CD4-positive, alpha-beta T cell (primary cell): ENCODE measurements at regions not wholly inside any gene's neighbourhood (a gene's known extent, or its start where the extent isn't known, plus 50 kb on each side); places are given as distances from the start of the nearest gene placed in this dataset.

Experiments used
- ATAC-seq: fragments of 200-7000 bp; cut with Tn5 transposase; one replicate; pipeline ENCODE4 v1.10.0; 2022; ENCODE audit warnings: mild to moderate bottlenecking; ENCODE audit not compliant: poor library complexity
- CTCF ChIA-PET: fragments of 350-600 bp; sonication (Branson Sonifier 250); formaldehyde crosslinking; loops from one replicate; lab custom pipeline; 2021; ENCODE audit warnings: antibody characterized with exemption, inconsistent platforms; lab: Charles Lee
- POLR2A ChIA-PET: fragments of 350-600 bp; sonication (Branson Sonifier 250); formaldehyde crosslinking; loops from one replicate; lab custom pipeline; 2021; ENCODE audit warnings: antibody characterized with exemption, inconsistent platforms; lab: Charles Lee
- DNase-seq, 14 experiments: peaks; one replicate each; pipeline ENCODE4 v3.0.0-alpha.2; 2013 to 2020; ENCODE audit warnings: mixed read lengths in 2 of 14
- H3K27ac ChIP-seq, 2 donors: one replicate each; pipeline versions ENCODE4 v1.5.1 to v1.7.0; 2013; ENCODE audit warnings: low read length in 2 of 2, low read depth in 1 of 2, mild to moderate bottlenecking in 1 of 2
- H3K27me3 ChIP-seq, 2 experiments: 1 replicate in 1 of 2; 2 replicates in 1 of 2; pipeline versions ENCODE4 v1.6.1 to v1.7.0; 2013; ENCODE audit warnings: low read length in 2 of 2, control low read depth in 1 of 2, mild to moderate bottlenecking in 1 of 2, moderate library complexity in 1 of 2; ENCODE audit not compliant: insufficient read depth in 2 of 2, control insufficient read depth in 1 of 2
- H3K36me3 ChIP-seq: one replicate; pipeline ENCODE4 v1.6.1; 2013; ENCODE audit warnings: low read length, control low read depth; ENCODE audit not compliant: insufficient read depth
- H3K4me1 ChIP-seq: one replicate; pipeline ENCODE4 v1.6.1; 2013; ENCODE audit warnings: low read length, control low read depth; ENCODE audit not compliant: insufficient read depth
- H3K4me3 ChIP-seq: one replicate; pipeline ENCODE4 v1.5.1; 2013; ENCODE audit warnings: mild to moderate bottlenecking, low read length, moderate library complexity
- H3K9me3 ChIP-seq, 2 experiments: 1 replicate in 1 of 2; 2 replicates in 1 of 2; pipeline versions ENCODE4 v1.6.1 to v1.7.0; 2013; ENCODE audit warnings: low read length in 2 of 2, mild to moderate bottlenecking in 2 of 2, control low read depth in 1 of 2, moderate library complexity in 1 of 2; ENCODE audit not compliant: control insufficient read depth in 1 of 2, insufficient read depth in 1 of 2
- H3K27ac Mint-ChIP-seq: one replicate; pipeline ENCODE4 v1.8.0; 2020; ENCODE audit warnings: mixed read lengths
- H3K27me3 Mint-ChIP-seq: one replicate; pipeline ENCODE4 v1.8.0; 2021; ENCODE audit warnings: mixed read lengths
- H3K36me3 Mint-ChIP-seq: one replicate; pipeline ENCODE4 v1.8.0; 2021; ENCODE audit warnings: low read depth, mixed read lengths
- H3K4me1 Mint-ChIP-seq: one replicate; pipeline ENCODE4 v1.8.0; 2021; ENCODE audit warnings: low read depth, mixed read lengths
- H3K4me3 Mint-ChIP-seq: one replicate; pipeline ENCODE4 v1.8.0; 2020; ENCODE audit warnings: mild to moderate bottlenecking, mixed read lengths
- H3K9me3 Mint-ChIP-seq: one replicate; pipeline ENCODE4 v1.8.0; 2020; ENCODE audit warnings: mixed read lengths
- CTCF ChIP-seq: fragments of 200-600 bp; IDR thresholded peaks from one replicate; pipeline ENCODE4 v1.8.0; 2022; ENCODE audit warnings: antibody characterized with exemption, mild to moderate bottlenecking
- intact Hi-C, 2 experiments: fragments of 100-400 bp; cut with DNase I in 1 of 2; cut with micrococcal nuclease in 1 of 2; formaldehyde crosslinking; loops; one replicate each; pipeline versions ENCODE4 v1.15.1 to v1.9.0; 2023 to 2025; cut with DNase I, micrococcal nuclease

GRCh38 chr16:65746941-65747340 lies 619.5 kb upstream of the CDH5 start:
- intact Hi-C loops, result no loop called here
- Mint-ChIP-seq H3K4me3 (no peak overlapping the region), H3K4me1 (no peaks in the 10 kb centered on the region), H3K36me3 (no peaks in the 10 kb centered on the region), H3K27me3 (no peaks in the 10 kb centered on the region), H3K9me3 (no peaks in the 10 kb centered on the region), H3K27ac (no peak overlapping the region)
- H3K36me3 ChIP-seq, result no peaks in the 10 kb centered on the region
- DNase-seq, result no peak
- H3K4me1 ChIP-seq, result no peaks in the 10 kb centered on the region
- no peak for ATAC-seq
- peaks cover 0 to 7% of the 10 kb centered on the region in 2 experiments for H3K9me3 ChIP-seq
- CTCF ChIA-PET, result no interaction called here
- POLR2A ChIA-PET, result no interaction called here
- no peak for TF ChIP-seq CTCF
- no peak overlapping the region for H3K27ac ChIP-seq
- H3K27me3 ChIP-seq, result no peaks in the 10 kb centered on the region
- H3K4me3 ChIP-seq, result no peak overlapping the region

DNA sequence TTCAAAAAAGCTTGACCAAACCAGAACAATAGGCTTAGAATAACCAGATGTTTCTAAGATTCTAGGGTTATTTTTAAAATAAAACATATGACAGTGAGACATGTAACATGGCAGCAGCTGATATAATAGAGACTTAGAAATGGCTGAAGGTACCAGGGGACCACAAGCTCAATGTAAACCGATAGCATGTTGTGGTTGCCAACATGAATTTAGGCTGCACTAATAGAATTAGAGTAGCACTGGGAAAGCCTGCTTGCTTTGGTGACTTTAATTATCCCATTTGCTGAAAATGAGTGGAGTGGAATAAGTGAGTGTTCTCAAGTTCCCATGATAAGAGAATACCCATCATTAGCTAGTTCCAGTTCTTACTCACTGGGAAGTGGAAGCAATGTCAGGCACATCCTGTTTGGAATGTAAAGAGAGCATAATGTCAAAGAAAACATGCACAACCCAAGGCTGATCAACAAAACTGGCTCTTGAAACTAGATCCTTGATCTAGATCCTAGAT lies 621.2 kb upstream of the CDH5 start:
- no peak overlapping the region for H3K4me3 Mint-ChIP-seq
- Histone ChIP-seq H3K27me3 (no peaks in the 10 kb centered on the region), H3K4me1 (no peaks in the 10 kb centered on the region), H3K4me3 (no peak overlapping the region), H3K9me3 (peaks cover 0 to 12% of the 10 kb centered on the region in 2 experiments), H3K36me3 (no peaks in the 10 kb centered on the region), H3K27ac (no peak overlapping the region)
- no peaks in the 10 kb centered on the region for H3K9me3 Mint-ChIP-seq
- no peaks in the 10 kb centered on the region for H3K4me1 Mint-ChIP-seq
- CTCF ChIA-PET, result no interaction called here
- POLR2A ChIA-PET, result no interaction called here
- intact Hi-C loops, result no loop called here
- DNase-seq (no peak), ATAC-seq (no peak)
- H3K27ac Mint-ChIP-seq, result no peak overlapping the region
- TF ChIP-seq CTCF, result no peak
- H3K36me3 Mint-ChIP-seq, result no peaks in the 10 kb centered on the region
- H3K27me3 Mint-ChIP-seq, result no peaks in the 10 kb centered on the region

- H3K9me3 Mint-ChIP-seq, result no peaks in the 10 kb centered on the region
- CTCF ChIA-PET, result no interaction called here
- Histone ChIP-seq H3K27ac (no peak overlapping the region), H3K27me3 (no peaks in the 10 kb centered on the region), H3K9me3 (peaks cover 0 to 12% of the 10 kb centered on the region in 2 experiments), H3K4me3 (no peak overlapping the region), H3K36me3 (no peaks in the 10 kb centered on the region), H3K4me1 (no peaks in the 10 kb centered on the region)
- no peak overlapping the region for H3K27ac Mint-ChIP-seq
- POLR2A ChIA-PET, result no interaction called here
- intact Hi-C loops, result no loop called here
- no peak for ATAC-seq
- no peak overlapping the region for H3K4me3 Mint-ChIP-seq
- DNase-seq, result no peak
- no peaks in the 10 kb centered on the region for H3K4me1 Mint-ChIP-seq
- H3K27me3 Mint-ChIP-seq, result no peaks in the 10 kb centered on the region
- H3K36me3 Mint-ChIP-seq, result no peaks in the 10 kb centered on the region
- TF ChIP-seq CTCF, result no peak
Measured at GRCh38 chr16:65744401-65744800, 622.1 kb upstream of the CDH5 start.
